Memory B cell (primary cell): ENCODE measurements at regions not wholly inside any gene's neighbourhood (a gene's known extent, or its start where the extent isn't known, plus 50 kb on each side); places are given as distances from the start of the nearest gene placed in this dataset.

Source experiments
- ATAC-seq: fragments of 150-1000 bp; cut with Tn5 transposase; 2 replicates; pipeline ENCODE4 v1.10.0; 2021; ENCODE audit warnings: low read depth, mild to moderate bottlenecking, moderate library complexity
- DNase-seq, 2 donors: peaks; one replicate each; pipeline ENCODE4 v3.0.0; 2022; ENCODE audit warnings: low spot score in 2 of 2
- H3K27ac Mint-ChIP-seq: one replicate; pipeline ENCODE4 v1.8.0; 2022; ENCODE audit warnings: mild to moderate bottlenecking, moderate library complexity, mixed read lengths
- H3K27me3 Mint-ChIP-seq: one replicate; pipeline ENCODE4 v1.8.0; 2022; ENCODE audit warnings: mixed read lengths
- H3K36me3 Mint-ChIP-seq: one replicate; pipeline ENCODE4 v1.8.0; 2022; ENCODE audit warnings: mild to moderate bottlenecking, mixed read lengths
- H3K4me1 Mint-ChIP-seq: one replicate; pipeline ENCODE4 v1.8.0; 2022; ENCODE audit warnings: mixed read lengths
- H3K4me3 Mint-ChIP-seq: one replicate; pipeline ENCODE4 v1.8.0; 2022; ENCODE audit warnings: mild to moderate bottlenecking, moderate library complexity, mixed read lengths
- H3K9me3 Mint-ChIP-seq: one replicate; pipeline ENCODE4 v1.8.0; 2022; ENCODE audit warnings: mixed read lengths

- no peak for ATAC-seq
- H3K4me3 Mint-ChIP-seq = no peak overlapping the region
- H3K9me3 Mint-ChIP-seq = peaks cover 3% of the 10 kb centered on the region
- H3K36me3 Mint-ChIP-seq = no peaks in the 10 kb centered on the region
- no peak for DNase-seq
- H3K27me3 Mint-ChIP-seq = peaks cover 2% of the 10 kb centered on the region
- no peaks in the 10 kb centered on the region for H3K4me1 Mint-ChIP-seq
- no peak overlapping the region for H3K27ac Mint-ChIP-seq
Measured at GRCh38 chr18:75638223-75638775, 210.8 kb upstream of the SMIM21 start.

GRCh38 chr18:75635096-75635495 is 207.6 kb upstream of the SMIM21 start:
- Mint-ChIP-seq H3K9me3 (no peaks in the 10 kb centered on the region), H3K27me3 (peaks cover 2% of the 10 kb centered on the region), H3K27ac (no peak overlapping the region), H3K4me1 (no peaks in the 10 kb centered on the region), H3K4me3 (no peak overlapping the region), H3K36me3 (no peaks in the 10 kb centered on the region)
- ATAC-seq (no peak), DNase-seq (no peak)

- DNase-seq (no peak), ATAC-seq (no peak)
- no peaks in the 10 kb centered on the region for H3K27me3 Mint-ChIP-seq
- H3K4me3 Mint-ChIP-seq = no peak overlapping the region
- H3K4me1 Mint-ChIP-seq = no peaks in the 10 kb centered on the region
- no peaks in the 10 kb centered on the region for H3K9me3 Mint-ChIP-seq
- H3K27ac Mint-ChIP-seq = no peak overlapping the region
- no peaks in the 10 kb centered on the region for H3K36me3 Mint-ChIP-seq
Measured at GRCh38 chr18:75625966-75626365, 198.5 kb upstream of the SMIM21 start.

GRCh38 chr18:75624869-75625268 is 197.4 kb upstream of the SMIM21 start:
- H3K4me3 Mint-ChIP-seq = no peak overlapping the region
- no peaks in the 10 kb centered on the region for H3K9me3 Mint-ChIP-seq
- ATAC-seq (no peak), DNase-seq (no peak)
- H3K4me1 Mint-ChIP-seq = no peaks in the 10 kb centered on the region
- H3K36me3 Mint-ChIP-seq = no peaks in the 10 kb centered on the region
- no peaks in the 10 kb centered on the region for H3K27me3 Mint-ChIP-seq
- no peak overlapping the region for H3K27ac Mint-ChIP-seq

- no peak overlapping the region for H3K27ac Mint-ChIP-seq
- no peak for ATAC-seq
- no peak overlapping the region for H3K4me3 Mint-ChIP-seq
- no peaks in the 10 kb centered on the region for H3K27me3 Mint-ChIP-seq
- no peaks in the 10 kb centered on the region for H3K4me1 Mint-ChIP-seq
- no peaks in the 10 kb centered on the region for H3K9me3 Mint-ChIP-seq
- DNase-seq = no peak
- H3K36me3 Mint-ChIP-seq = no peaks in the 10 kb centered on the region
Measured at GRCh38 chr18:75621818-75622217, 194.3 kb upstream of the SMIM21 start.

- ATAC-seq = no peak
- H3K27me3 Mint-ChIP-seq = peaks cover 1% of the 10 kb centered on the region
- no peak for DNase-seq
- no peak overlapping the region for H3K4me3 Mint-ChIP-seq
- no peaks in the 10 kb centered on the region for H3K9me3 Mint-ChIP-seq
- no peaks in the 10 kb centered on the region for H3K4me1 Mint-ChIP-seq
- no peak overlapping the region for H3K27ac Mint-ChIP-seq
- no peaks in the 10 kb centered on the region for H3K36me3 Mint-ChIP-seq
Measured at GRCh38 chr18:75618146-75618545, 190.6 kb upstream of the SMIM21 start.

GRCh38 chr18:75612456-75612855 is 185.0 kb upstream of the SMIM21 start:
- no peak for DNase-seq
- ATAC-seq = no peak
- no peak overlapping the region for H3K4me3 Mint-ChIP-seq
- no peaks in the 10 kb centered on the region for H3K4me1 Mint-ChIP-seq
- peaks cover 1% of the 10 kb centered on the region for H3K27me3 Mint-ChIP-seq
- no peak overlapping the region for H3K27ac Mint-ChIP-seq
- H3K9me3 Mint-ChIP-seq = no peaks in the 10 kb centered on the region
- H3K36me3 Mint-ChIP-seq = no peaks in the 10 kb centered on the region

- no peaks in the 10 kb centered on the region for H3K36me3 Mint-ChIP-seq
- ATAC-seq (no peak), DNase-seq (no peak)
- H3K27me3 Mint-ChIP-seq = no peaks in the 10 kb centered on the region
- peaks cover 3% of the 10 kb centered on the region for H3K9me3 Mint-ChIP-seq
- no peak overlapping the region for H3K27ac Mint-ChIP-seq
- no peaks in the 10 kb centered on the region for H3K4me1 Mint-ChIP-seq
- H3K4me3 Mint-ChIP-seq = no peak overlapping the region
Measured at GRCh38 chr18:75607701-75608100, 180.2 kb upstream of the SMIM21 start.

- no peak for DNase-seq
- Mint-ChIP-seq H3K4me1 (no peaks in the 10 kb centered on the region), H3K4me3 (no peak overlapping the region), H3K27me3 (no peaks in the 10 kb centered on the region), H3K9me3 (peaks cover 20% of the 10 kb centered on the region), H3K27ac (no peak overlapping the region), H3K36me3 (no peaks in the 10 kb centered on the region)
- no peak for ATAC-seq
Measured at GRCh38 chr18:75592527-75592926, 165.0 kb upstream of the SMIM21 start.

- Mint-ChIP-seq H3K27ac (no peak overlapping the region), H3K9me3 (peaks cover 15% of the 10 kb centered on the region), H3K4me1 (no peaks in the 10 kb centered on the region), H3K4me3 (no peak overlapping the region), H3K27me3 (no peaks in the 10 kb centered on the region), H3K36me3 (no peaks in the 10 kb centered on the region)
- DNase-seq = no peak
- no peak for ATAC-seq
Measured at GRCh38 chr18:75588412-75588811, 160.9 kb upstream of the SMIM21 start.

GRCh38 chr18:75587131-75587530 is 159.6 kb upstream of the SMIM21 start:
- no peaks in the 10 kb centered on the region for H3K27me3 Mint-ChIP-seq
- no peak overlapping the region for H3K27ac Mint-ChIP-seq
- no peak for DNase-seq
- H3K9me3 Mint-ChIP-seq = peaks cover 6% of the 10 kb centered on the region
- H3K36me3 Mint-ChIP-seq = no peaks in the 10 kb centered on the region
- no peak overlapping the region for H3K4me3 Mint-ChIP-seq
- ATAC-seq = no peak
- no peaks in the 10 kb centered on the region for H3K4me1 Mint-ChIP-seq

GRCh38 chr18:75586130-75586889 is 158.8 kb upstream of the SMIM21 start:
- no peak for ATAC-seq
- Mint-ChIP-seq H3K27me3 (no peaks in the 10 kb centered on the region), H3K27ac (no peak overlapping the region), H3K4me1 (no peaks in the 10 kb centered on the region), H3K4me3 (no peak overlapping the region), H3K36me3 (no peaks in the 10 kb centered on the region), H3K9me3 (peaks cover 4% of the 10 kb centered on the region)
- DNase-seq = no peak

GRCh38 chr18:75582940-75583339 is 155.4 kb upstream of the SMIM21 start:
- no peak for ATAC-seq
- H3K9me3 Mint-ChIP-seq = no peaks in the 10 kb centered on the region
- H3K4me1 Mint-ChIP-seq = no peaks in the 10 kb centered on the region
- DNase-seq = no peak
- H3K4me3 Mint-ChIP-seq = no peak overlapping the region
- H3K27ac Mint-ChIP-seq = no peak overlapping the region
- no peaks in the 10 kb centered on the region for H3K36me3 Mint-ChIP-seq
- H3K27me3 Mint-ChIP-seq = no peaks in the 10 kb centered on the region

GRCh38 chr18:75582406-75582821 is 154.9 kb upstream of the SMIM21 start:
- Mint-ChIP-seq H3K36me3 (no peaks in the 10 kb centered on the region), H3K9me3 (peaks cover 1% of the 10 kb centered on the region), H3K4me1 (no peaks in the 10 kb centered on the region), H3K4me3 (no peak overlapping the region), H3K27ac (no peak overlapping the region), H3K27me3 (no peaks in the 10 kb centered on the region)
- ATAC-seq (no peak), DNase-seq (no peak)
